ENCODE measurements at regions not wholly inside any gene's neighbourhood (a gene's known extent, or its start where the extent isn't known, plus 50 kb on each side); places are given as distances from the start of the nearest gene placed in this dataset.

DNA sequence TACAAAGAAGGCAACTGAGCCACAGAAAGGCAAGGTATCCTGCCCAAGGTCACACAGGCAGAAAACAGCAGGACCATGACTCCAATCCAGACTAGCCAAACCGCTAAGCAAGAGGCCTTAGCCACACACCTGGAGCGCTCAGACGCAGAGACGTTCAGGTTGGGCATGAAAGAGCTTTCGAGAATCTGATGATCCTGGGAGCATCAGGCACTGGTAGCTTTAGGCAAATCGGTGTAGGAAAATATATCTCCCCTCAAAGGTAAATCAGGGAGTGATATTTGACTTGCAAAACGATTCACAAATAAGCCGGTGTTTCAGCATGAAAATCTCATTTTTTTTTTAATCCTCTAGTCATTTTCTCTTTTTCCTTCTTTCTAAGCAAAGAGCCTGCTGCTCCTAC is 279.0 kb downstream of the MRTFB start:
- H3K4me3 Mint-ChIP-seq = no peak overlapping the region
- 91 to 96% methylated on average over 7 to 8 of the region's 8 CpGs for WGBS, 2 experiments (ENCODE audit: insufficient coverage in 1 of 2, insufficient read length in 1 of 2)
- no peaks in the 10 kb centered on the region for H3K27me3 ChIP-seq (ENCODE audit: control insufficient read depth, insufficient read depth, low read length, poor library complexity, severe bottlenecking)

DNA sequence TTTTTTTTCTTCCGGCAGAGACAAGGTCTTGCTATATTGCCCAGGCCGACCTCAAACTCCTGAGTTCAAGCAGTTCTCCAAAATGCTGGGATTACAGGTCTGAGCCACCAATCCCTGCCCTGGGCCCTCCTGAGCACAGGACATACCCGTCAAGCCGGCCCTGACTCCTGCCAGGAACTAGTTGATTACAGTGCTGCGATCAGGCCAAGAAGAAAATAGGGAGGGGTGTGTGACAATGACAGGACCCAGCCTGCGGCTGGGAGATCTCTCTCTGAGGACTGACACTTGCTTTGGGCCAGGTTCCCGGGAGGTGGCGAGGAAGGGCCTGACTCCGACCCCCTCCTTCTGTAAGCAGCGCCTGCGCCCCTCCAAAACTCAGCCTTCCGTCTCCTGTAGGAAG is 276.6 kb downstream of the MRTFB start:
- Histone ChIP-seq H3K4me3 (ENCODE audit: low read length) (no peak overlapping the region), H3K9me3 (ENCODE audit: control insufficient read depth, low read length) (peaks cover 6% of the 10 kb centered on the region), H3K9ac (ENCODE audit: extremely low read depth, low read length, poor library complexity, severe bottlenecking) (no peak overlapping the region), H3K4me1 (ENCODE audit: control insufficient read depth, insufficient read depth, low read length) (no peaks in the 10 kb centered on the region), H3K27me3 (ENCODE audit: control insufficient read depth, insufficient read depth, low read length, poor library complexity, severe bottlenecking) (no peaks in the 10 kb centered on the region), H3K27ac (ENCODE audit: low read depth, low read length) (no peak overlapping the region), H3K36me3 (ENCODE audit: control insufficient read depth, insufficient read depth, low read length) (no peaks in the 10 kb centered on the region)
- Mint-ChIP-seq H3K9me3 (peaks cover 19% of the 10 kb centered on the region), H3K36me3 (ENCODE audit: low read depth) (peaks cover 2% of the 10 kb centered on the region), H3K27ac (no peak overlapping the region), H3K27me3 (ENCODE audit: insufficient read depth) (peaks cover 2% of the 10 kb centered on the region), H3K4me1 (no peaks in the 10 kb centered on the region), H3K4me3 (no peak overlapping the region)
- TF ChIP-seq, protein P1, sequence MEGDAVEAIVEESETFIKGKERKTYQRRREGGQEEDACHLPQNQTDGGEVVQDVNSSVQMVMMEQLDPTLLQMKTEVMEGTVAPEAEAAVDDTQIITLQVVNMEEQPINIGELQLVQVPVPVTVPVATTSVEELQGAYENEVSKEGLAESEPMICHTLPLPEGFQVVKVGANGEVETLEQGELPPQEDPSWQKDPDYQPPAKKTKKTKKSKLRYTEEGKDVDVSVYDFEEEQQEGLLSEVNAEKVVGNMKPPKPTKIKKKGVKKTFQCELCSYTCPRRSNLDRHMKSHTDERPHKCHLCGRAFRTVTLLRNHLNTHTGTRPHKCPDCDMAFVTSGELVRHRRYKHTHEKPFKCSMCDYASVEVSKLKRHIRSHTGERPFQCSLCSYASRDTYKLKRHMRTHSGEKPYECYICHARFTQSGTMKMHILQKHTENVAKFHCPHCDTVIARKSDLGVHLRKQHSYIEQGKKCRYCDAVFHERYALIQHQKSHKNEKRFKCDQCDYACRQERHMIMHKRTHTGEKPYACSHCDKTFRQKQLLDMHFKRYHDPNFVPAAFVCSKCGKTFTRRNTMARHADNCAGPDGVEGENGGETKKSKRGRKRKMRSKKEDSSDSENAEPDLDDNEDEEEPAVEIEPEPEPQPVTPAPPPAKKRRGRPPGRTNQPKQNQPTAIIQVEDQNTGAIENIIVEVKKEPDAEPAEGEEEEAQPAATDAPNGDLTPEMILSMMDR (conservative IDR thresholded peaks at IDR 0.05) = no peak
- WGBS, 2 experiments (ENCODE audit: insufficient coverage in 1 of 2, insufficient read length in 1 of 2) = 83 to 88% methylated on average over 8 to 12 of the region's 12 CpGs
- no peak for DNase-seq

More for the DNA sequence above, 279.0 kb downstream of the MRTFB start:
- Mint-ChIP-seq H3K27ac (no peak overlapping the region), H3K4me1 (peaks cover 5% of the 10 kb centered on the region), H3K36me3 (ENCODE audit: low read depth) (no peaks in the 10 kb centered on the region), H3K9me3 (peaks cover 10% of the 10 kb centered on the region), H3K27me3 (ENCODE audit: insufficient read depth) (no peaks in the 10 kb centered on the region)
- DNase-seq = no peak
- H3K4me3 ChIP-seq (ENCODE audit: low read length) = no peak overlapping the region
- H3K36me3 ChIP-seq (ENCODE audit: control insufficient read depth, insufficient read depth, low read length) = no peaks in the 10 kb centered on the region
- TF ChIP-seq, protein P1 (conservative IDR thresholded peaks at IDR 0.05) = no peak
- no peaks in the 10 kb centered on the region for H3K4me1 ChIP-seq (ENCODE audit: control insufficient read depth, insufficient read depth, low read length)
- H3K27ac ChIP-seq (ENCODE audit: low read depth, low read length) = no peak overlapping the region
- no peak overlapping the region for H3K9ac ChIP-seq (ENCODE audit: extremely low read depth, low read length, poor library complexity, severe bottlenecking)
- peaks cover 6% of the 10 kb centered on the region for H3K9me3 ChIP-seq (ENCODE audit: control insufficient read depth, low read length)

DNA sequence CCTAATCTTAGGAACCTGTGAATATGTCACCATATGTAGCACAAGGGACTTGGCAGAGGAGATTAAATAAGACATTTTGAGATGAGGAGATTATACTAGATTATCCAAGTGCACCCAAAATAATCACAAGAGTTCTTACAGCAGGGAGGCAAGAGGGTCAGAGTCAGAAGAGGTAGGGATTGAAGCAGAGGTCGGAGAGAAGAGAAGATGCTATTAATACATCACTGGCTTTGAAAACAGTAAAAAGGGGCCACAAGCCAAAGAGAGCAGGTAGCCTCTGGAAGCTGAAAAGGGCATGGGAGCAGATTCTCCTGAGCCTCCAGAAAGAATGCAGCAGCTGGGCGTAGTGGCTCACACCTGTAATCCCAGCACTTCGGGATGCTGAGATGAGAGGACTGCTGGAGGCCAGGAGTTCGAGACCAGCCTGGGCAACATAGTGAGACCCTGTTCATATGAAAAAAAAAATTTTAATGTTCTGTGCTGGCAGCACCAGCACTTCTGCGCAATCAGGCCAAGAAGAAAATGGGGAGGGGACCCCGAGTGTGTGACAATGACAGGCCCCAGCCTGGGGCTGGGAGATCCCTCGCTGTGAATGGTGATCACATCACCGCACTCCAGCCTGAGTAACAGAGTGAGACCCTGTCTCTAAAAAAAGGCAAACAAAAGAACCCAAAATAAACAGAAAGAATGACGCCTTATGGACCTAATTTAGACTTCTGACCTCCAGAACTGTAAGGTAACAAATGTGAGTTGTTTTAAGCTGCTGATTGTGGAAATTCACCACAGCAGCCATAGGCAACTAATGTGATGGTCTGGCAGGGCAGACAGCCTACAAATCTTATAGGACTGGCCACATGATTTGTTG is 275.4 kb downstream of the MRTFB start:
- H3K9me3 ChIP-seq (ENCODE audit: control insufficient read depth, low read length) = peaks cover 6% of the 10 kb centered on the region
- H3K4me1 Mint-ChIP-seq = no peaks in the 10 kb centered on the region
- H3K36me3 Mint-ChIP-seq (ENCODE audit: low read depth) = peaks cover 2% of the 10 kb centered on the region
- 86 to 89% methylated on average over 7 to 9 of the region's 9 CpGs for WGBS, 2 experiments (ENCODE audit: insufficient coverage in 1 of 2, insufficient read length in 1 of 2)
- no peak overlapping the region for H3K27ac ChIP-seq (ENCODE audit: low read depth, low read length)
- no peak for DNase-seq
- no peak overlapping the region for H3K9ac ChIP-seq (ENCODE audit: extremely low read depth, low read length, poor library complexity, severe bottlenecking)
- no peak overlapping the region for H3K4me3 Mint-ChIP-seq
- no peak overlapping the region for H3K27ac Mint-ChIP-seq
- peaks cover 27% of the 10 kb centered on the region for H3K9me3 Mint-ChIP-seq
- TF ChIP-seq, protein P1 (conservative IDR thresholded peaks at IDR 0.05) = no peak
- no peaks in the 10 kb centered on the region for H3K4me1 ChIP-seq (ENCODE audit: control insufficient read depth, insufficient read depth, low read length)
- H3K27me3 ChIP-seq (ENCODE audit: control insufficient read depth, insufficient read depth, low read length, poor library complexity, severe bottlenecking) = no peaks in the 10 kb centered on the region
- H3K36me3 ChIP-seq (ENCODE audit: control insufficient read depth, insufficient read depth, low read length) = no peaks in the 10 kb centered on the region
- H3K4me3 ChIP-seq (ENCODE audit: low read length) = no peak overlapping the region
- H3K27me3 Mint-ChIP-seq (ENCODE audit: insufficient read depth) = peaks cover 2% of the 10 kb centered on the region
